NAMALWA (cell line): ENCODE measurements at regions not wholly inside any gene's neighbourhood (a gene's known extent, or its start where the extent isn't known, plus 50 kb on each side); places are given as distances from the start of the nearest gene placed in this dataset.

Experiments used
- DNase-seq: peaks from one replicate; pipeline ENCODE4 v3.0.0-alpha.2; 2015; ENCODE audit warnings: low spot score

GRCh38 chr14:81669308-81669707, 135.7 kb upstream of the SEL1L start:
- DNase-seq, result no peak

GRCh38 chr14:81673930-81674329, 140.3 kb upstream of the SEL1L start:
- DNase-seq, result no peak

GRCh38 chr14:81676395-81676794, 142.7 kb upstream of the SEL1L start:
- DNase-seq, result no peak

GRCh38 chr14:81676879-81677278, 143.2 kb upstream of the SEL1L start:
- DNase-seq, result no peak

- no peak for DNase-seq
These were observed 144.1 kb upstream of the SEL1L start for GRCh38 chr14:81677736-81678135.

- DNase-seq, result no peak
These were observed 145.6 kb upstream of the SEL1L start for GRCh38 chr14:81679226-81679625.

GRCh38 chr14:81681541-81681940, 147.9 kb upstream of the SEL1L start:
- no peak for DNase-seq

- DNase-seq, result no peak
These were observed 148.5 kb upstream of the SEL1L start for GRCh38 chr14:81682134-81682533.

- DNase-seq, result no peak
These were observed 149.0 kb upstream of the SEL1L start for GRCh38 chr14:81682701-81683100.

GRCh38 chr14:81684696-81685095, 151.0 kb upstream of the SEL1L start:
- DNase-seq, result no peak

GRCh38 chr14:81686512-81686911, 152.9 kb upstream of the SEL1L start:
- no peak for DNase-seq

- no peak for DNase-seq
These were observed 158.3 kb upstream of the SEL1L start for GRCh38 chr14:81691931-81692330.

GRCh38 chr14:81694419-81694818, 160.8 kb upstream of the SEL1L start:
- DNase-seq, result no peak

GRCh38 chr14:81709681-81710080, 176.0 kb upstream of the SEL1L start:
- no peak for DNase-seq

- DNase-seq, result peak; percentile 58
These were observed 176.7 kb upstream of the SEL1L start for GRCh38 chr14:81710232-81710845.

GRCh38 chr14:81715731-81716130, 182.1 kb upstream of the SEL1L start:
- DNase-seq, result no peak

- DNase-seq, result no peak
These were observed 183.3 kb upstream of the SEL1L start for GRCh38 chr14:81716953-81717352.

- no peak for DNase-seq
These were observed 190.3 kb upstream of the SEL1L start for GRCh38 chr14:81723956-81724355.

GRCh38 chr14:81727218-81727617, 193.6 kb upstream of the SEL1L start:
- no peak for DNase-seq

GRCh38 chr14:81728447-81728846, 194.8 kb upstream of the SEL1L start:
- DNase-seq, result no peak

- no peak for DNase-seq
These were observed 196.0 kb upstream of the SEL1L start for GRCh38 chr14:81729622-81730021.

- no peak for DNase-seq
These were observed 204.3 kb upstream of the SEL1L start for GRCh38 chr14:81737938-81738337.

GRCh38 chr14:81738946-81739659, 205.4 kb upstream of the SEL1L start:
- no peak for DNase-seq

- DNase-seq, result no peak
These were observed 210.0 kb upstream of the SEL1L start for GRCh38 chr14:81743605-81744004.
